ENCODE measurements at regions not wholly inside any gene's neighbourhood (a gene's known extent, or its start where the extent isn't known, plus 50 kb on each side); places are given as distances from the start of the nearest gene placed in this dataset.

GRCh38 chr4:56286763-56287162 is 100.5 kb downstream of the AASDH start:
- H3K79me1 ChIP-seq (ENCODE audit: low read depth, low read length): no peaks in the 10 kb centered on the region
- no peak overlapping the region for H3K27ac ChIP-seq (ENCODE audit: low read depth, low read length)
- H3K23me2 ChIP-seq (ENCODE audit: low read depth, low read length): no peaks in the 10 kb centered on the region
- H3K4me2 ChIP-seq (ENCODE audit: insufficient read depth in 1 of 2, low read depth in 2 of 2, low read length in 2 of 2): no peak overlapping the region
- H3K27me3 ChIP-seq (replicated peaks in 1 of 4; ENCODE audit: control insufficient read depth in 3 of 4, extremely low read depth in 1 of 4, insufficient read depth in 3 of 4, low read length in 3 of 4): no peaks in the 10 kb centered on the region
- H3K14ac ChIP-seq (ENCODE audit: insufficient read length): no peak overlapping the region
- H2BK120ac ChIP-seq (replicated peaks; ENCODE audit: low read depth, low read length): no peak overlapping the region
- H3K36me3 ChIP-seq (ENCODE audit: control insufficient read depth in 2 of 4, insufficient read depth in 4 of 4, low read length in 3 of 4): no peaks in the 10 kb centered on the region
- no peaks in the 10 kb centered on the region for H4K20me1 ChIP-seq (replicated peaks in 1 of 2; ENCODE audit: control insufficient read depth in 1 of 2, insufficient read depth in 2 of 2, low read length in 2 of 2)
- FAIRE-seq (no peak), DNase-seq (ENCODE audit: low read depth in 1 of 2, low spot score in 2 of 2) (no peak)
- no peak overlapping the region for H3K9ac ChIP-seq (replicated peaks in 1 of 4; ENCODE audit: extremely low read depth in 1 of 4, low read depth in 3 of 4, low read length in 3 of 4)
- no peak overlapping the region for H2BK15ac ChIP-seq (ENCODE audit: low read length)
- no peaks in the 10 kb centered on the region for H3K79me2 ChIP-seq (ENCODE audit: control insufficient read depth in 1 of 2, insufficient read depth in 2 of 2, low read length in 2 of 2)
- no peak for TF ChIP-seq CBX8 (IDR thresholded peaks at IDR 0.05; ENCODE audit: borderline replicate concordance, low read depth, low read length)
- no peak for TF ChIP-seq E2F6 (IDR thresholded peaks at IDR 0.05)
- no peak; a peak in 1 of 4 replicates for TF ChIP-seq RAD21 (IDR thresholded peaks at IDR 0.05 in 1 of 2, conservative IDR thresholded peaks at IDR 0.05 in 1 of 2; ENCODE audit: low read depth in 2 of 2, low read length in 2 of 2)
- no peak for TF ChIP-seq NRF1 (IDR thresholded peaks at IDR 0.05; ENCODE audit: low read depth, low read length)
- TF ChIP-seq CEBPB (IDR thresholded peaks at IDR 0.05; ENCODE audit: low read depth, low read length): no peak
- TF ChIP-seq RNF2 (IDR thresholded peaks at IDR 0.05; ENCODE audit: borderline replicate concordance, low read depth, low read length, missing control alignments, poor library complexity, severe bottlenecking): no peak
- TF ChIP-seq CHD1 (IDR thresholded peaks at IDR 0.05; ENCODE audit: low read depth, low read length): no peak
- TF ChIP-seq RFX5 (IDR thresholded peaks at IDR 0.05; ENCODE audit: borderline replicate concordance, low read depth, low read length): no peak
- TF ChIP-seq SP1 (IDR thresholded peaks at IDR 0.05; ENCODE audit: low read depth, low read length): no peak
- no peak for TF ChIP-seq PHF8 (conservative IDR thresholded peaks at IDR 0.05; ENCODE audit: low read depth, low read length)
- CTCF ChIA-PET (ENCODE audit: partially characterized antibody): interaction anchor here (0.9 kb wide), 1 partner anchor 156 kb away, joined by 3 read pairs; no protein-coding TSS in a partner anchor
- no peak overlapping the region for H2AFZ ChIP-seq (ENCODE audit: low read length)
- H4K5ac ChIP-seq (ENCODE audit: insufficient read length, low read depth, low read length): no peak overlapping the region
- no peak overlapping the region for H3K4me3 ChIP-seq (ENCODE audit: extremely low read depth in 1 of 4, insufficient read depth in 2 of 4, low read depth in 3 of 4, low read length in 4 of 4)
- no peaks in the 10 kb centered on the region for H3K9me3 ChIP-seq (ENCODE audit: insufficient read depth in 2 of 2, low read depth in 1 of 2, low read length in 1 of 2)
- no peak overlapping the region for H2BK20ac ChIP-seq (ENCODE audit: low read length)
- H2AK5ac ChIP-seq (ENCODE audit: low read depth, low read length): no peak overlapping the region
- WGBS, 2 experiments (ENCODE audit: extremely low coverage in 1 of 2, insufficient coverage in 1 of 2, insufficient read length in 1 of 2, insufficient replicate concordance in 2 of 2, low coverage in 1 of 2, low lambda C conversion rate in 2 of 2, missing lambda C conversion rate in 1 of 2): 89% methylated on average over 5 of the region's 5 CpGs; no CpG with 5 or more reads in 1 of the 2 experiments
- H4K8ac ChIP-seq (ENCODE audit: extremely low read depth, insufficient read depth, low read length): no peak overlapping the region
- H3K18ac ChIP-seq (ENCODE audit: extremely low read depth, low read length): no peak overlapping the region
- H2BK12ac ChIP-seq (ENCODE audit: low read depth, low read length): no peak overlapping the region
- H3K4ac ChIP-seq (replicated peaks; ENCODE audit: insufficient read length, low read depth, low read length): no peak overlapping the region
- no peak overlapping the region for H4K91ac ChIP-seq (replicated peaks; ENCODE audit: insufficient read length, low read length)
- no peak overlapping the region for H2BK5ac ChIP-seq (ENCODE audit: low read depth, low read length)
- no peak overlapping the region for H3K56ac ChIP-seq (replicated peaks; ENCODE audit: insufficient read length, low read depth, low read length)
- POLR2A ChIA-PET (ENCODE audit: partially characterized antibody): no interaction called here
- H3K23ac ChIP-seq (ENCODE audit: insufficient read length): no peak overlapping the region
- peaks cover 0 to 3% (median 0%) of the 10 kb centered on the region in 4 experiments; a peak in 1 of 7 replicates for H3K4me1 ChIP-seq (replicated peaks in 1 of 4; ENCODE audit: control insufficient read depth in 3 of 4, insufficient read depth in 4 of 4, low read length in 3 of 4)
